ENCODE measurements at regions not wholly inside any gene's neighbourhood (a gene's known extent, or its start where the extent isn't known, plus 50 kb on each side); places are given as distances from the start of the nearest gene placed in this dataset.

- H3K27me3 ChIP-seq (ENCODE audit: control insufficient read depth, low read length): 0 out of 2 replicates have a peak, but pooled peaks cover 2% of the 10 kb centered on the region
- H3K4me1 ChIP-seq (ENCODE audit: control insufficient read depth, low read length): no peaks in the 10 kb centered on the region
- no peak overlapping the region for H3K4me2 ChIP-seq (ENCODE audit: low read length)
- no peaks in the 10 kb centered on the region for H3K9me2 ChIP-seq (replicated peaks; ENCODE audit: control insufficient read depth, low read length)
- no peaks in the 10 kb centered on the region for H3K79me2 ChIP-seq (ENCODE audit: control insufficient read depth, low read length)
- H3K9me3 ChIP-seq (ENCODE audit: control insufficient read depth, insufficient read depth, low read length): no peaks in the 10 kb centered on the region
- no peaks in the 10 kb centered on the region for H4K20me1 ChIP-seq (ENCODE audit: control insufficient read depth, insufficient read depth, low read depth, low read length)
- no peaks in the 10 kb centered on the region for H3K36me3 ChIP-seq (ENCODE audit: control insufficient read depth, low read length)
- no peaks in the 10 kb centered on the region for H3F3A ChIP-seq (ENCODE audit: control insufficient read depth, insufficient read depth)
- H3K4me3 ChIP-seq (ENCODE audit: low read length): no peak overlapping the region
- TF ChIP-seq EZH2phosphoT487 (IDR thresholded peaks at IDR 0.05; ENCODE audit: borderline replicate concordance, low read length): no peak
- TF ChIP-seq CTCF (IDR thresholded peaks at IDR 0.05; ENCODE audit: low read depth, low read length, poor library complexity, severe bottlenecking): no peak
- H3K27ac ChIP-seq (ENCODE audit: low read depth, low read length): no peak overlapping the region
Measured at GRCh38 chr9:99433095-99433494, 211.0 kb downstream of the SEC61B start.

GRCh38 chr9:99433555-99433954, 211.5 kb downstream of the SEC61B start:
- Histone ChIP-seq H3F3A (ENCODE audit: control insufficient read depth, insufficient read depth) (no peaks in the 10 kb centered on the region), H3K9me2 (replicated peaks; ENCODE audit: control insufficient read depth, low read length) (no peaks in the 10 kb centered on the region), H4K20me1 (ENCODE audit: control insufficient read depth, insufficient read depth, low read depth, low read length) (no peaks in the 10 kb centered on the region), H3K27me3 (ENCODE audit: control insufficient read depth, low read length) (0 out of 2 replicates have a peak, but pooled peaks cover 2% of the 10 kb centered on the region), H3K4me1 (ENCODE audit: control insufficient read depth, low read length) (no peaks in the 10 kb centered on the region), H3K4me3 (ENCODE audit: low read length) (no peak overlapping the region), H3K4me2 (ENCODE audit: low read length) (no peak overlapping the region), H3K9me3 (ENCODE audit: control insufficient read depth, insufficient read depth, low read length) (no peaks in the 10 kb centered on the region), H3K36me3 (ENCODE audit: control insufficient read depth, low read length) (no peaks in the 10 kb centered on the region), H3K79me2 (ENCODE audit: control insufficient read depth, low read length) (no peaks in the 10 kb centered on the region), H3K27ac (ENCODE audit: low read depth, low read length) (no peak overlapping the region)
- TF ChIP-seq EZH2phosphoT487 (IDR thresholded peaks at IDR 0.05; ENCODE audit: borderline replicate concordance, low read length) (no peak), CTCF (IDR thresholded peaks at IDR 0.05; ENCODE audit: low read depth, low read length, poor library complexity, severe bottlenecking) (no peak)

- Histone ChIP-seq H3K9me2 (replicated peaks; ENCODE audit: control insufficient read depth, low read length) (no peaks in the 10 kb centered on the region), H3K4me2 (ENCODE audit: low read length) (no peak overlapping the region), H4K20me1 (ENCODE audit: control insufficient read depth, insufficient read depth, low read depth, low read length) (no peaks in the 10 kb centered on the region), H3K4me1 (ENCODE audit: control insufficient read depth, low read length) (no peaks in the 10 kb centered on the region), H3K36me3 (ENCODE audit: control insufficient read depth, low read length) (no peaks in the 10 kb centered on the region), H3K27me3 (ENCODE audit: control insufficient read depth, low read length) (0 out of 2 replicates have a peak, but pooled peaks cover 2% of the 10 kb centered on the region), H3K4me3 (ENCODE audit: low read length) (no peak overlapping the region), H3K79me2 (ENCODE audit: control insufficient read depth, low read length) (no peaks in the 10 kb centered on the region), H3K9me3 (ENCODE audit: control insufficient read depth, insufficient read depth, low read length) (no peaks in the 10 kb centered on the region), H3K27ac (ENCODE audit: low read depth, low read length) (no peak overlapping the region), H3F3A (ENCODE audit: control insufficient read depth, insufficient read depth) (no peaks in the 10 kb centered on the region)
- TF ChIP-seq EZH2phosphoT487 (IDR thresholded peaks at IDR 0.05; ENCODE audit: borderline replicate concordance, low read length) (no peak), CTCF (IDR thresholded peaks at IDR 0.05; ENCODE audit: low read depth, low read length, poor library complexity, severe bottlenecking) (no peak)
Measured at GRCh38 chr9:99436616-99437015, 214.5 kb downstream of the SEC61B start.

Data from DOHH2 (cell line).